Small intestine (tissue), 7 donors: ENCODE measurements at regions not wholly inside any gene's neighbourhood (a gene's known extent, or its start where the extent isn't known, plus 50 kb on each side); places are given as distances from the start of the nearest gene placed in this dataset.

ENCODE experiments used
- DNase-seq, 2 donors: peaks; one replicate each; pipeline versions ENCODE4 v3.0.0 to v3.0.0-alpha.2; 2013
- FAIRE-seq: peaks from 2 replicates; lab custom pipeline; 2012; peaks lifted over from hg19 to GRCh38; lab: Jason Lieb, UNC
- H3K27ac ChIP-seq, 3 donors: one replicate each; pipeline ENCODE4 v1.5.1; 2013; ENCODE audit warnings: low read length in 2 of 3, mild to moderate bottlenecking in 2 of 3, control low read depth in 1 of 3, inconsistent platforms in 1 of 3, low read depth in 1 of 3, moderate library complexity in 1 of 3
- H3K27me3 ChIP-seq, 3 donors: one replicate each; pipeline ENCODE4 v1.6.1; 2013; ENCODE audit warnings: low read length in 3 of 3, inconsistent platforms in 1 of 3; ENCODE audit not compliant: control insufficient read depth in 3 of 3, insufficient read depth in 3 of 3
- H3K36me3 ChIP-seq, 3 donors: one replicate each; pipeline ENCODE4 v1.6.1; 2013; ENCODE audit warnings: low read length in 3 of 3, inconsistent platforms in 1 of 3, low read depth in 1 of 3, mild to moderate bottlenecking in 1 of 3, moderate library complexity in 1 of 3; ENCODE audit not compliant: control insufficient read depth in 3 of 3, insufficient read depth in 2 of 3
- H3K4me1 ChIP-seq, 3 donors: one replicate each; pipeline ENCODE4 v1.6.1; 2013; ENCODE audit warnings: low read length in 2 of 3, inconsistent platforms in 1 of 3, low read depth in 1 of 3, mild to moderate bottlenecking in 1 of 3, moderate library complexity in 1 of 3; ENCODE audit not compliant: control insufficient read depth in 3 of 3, insufficient read depth in 2 of 3
- H3K4me3 ChIP-seq, 3 donors: one replicate each; pipeline ENCODE4 v1.5.1; 2013; ENCODE audit warnings: low read length in 3 of 3, control low read depth in 1 of 3, inconsistent platforms in 1 of 3, low read depth in 1 of 3, mild to moderate bottlenecking in 1 of 3, moderate library complexity in 1 of 3
- H3K9me3 ChIP-seq, 2 donors: one replicate each; pipeline ENCODE4 v1.6.1; 2013; ENCODE audit warnings: low read depth in 1 of 2, low read length in 1 of 2; ENCODE audit not compliant: control insufficient read depth in 2 of 2, insufficient read depth in 1 of 2
- WGBS, 3 donors: extraction: QIAGEN DNeasy Blood & Tissue Kit; methylation state at CpG; one replicate each; pipeline ENCODE4 v1.1.7; 2013; 5-methylcytosine and 5-hydroxymethylcytosine counted together
- donor health status: healthy with polysubstance abuse.
- donor health status: control.
- donor health status: control.
- donor health status: Bipolar disorder and iron deficiency.
- donor health status: healthy.

DNA sequence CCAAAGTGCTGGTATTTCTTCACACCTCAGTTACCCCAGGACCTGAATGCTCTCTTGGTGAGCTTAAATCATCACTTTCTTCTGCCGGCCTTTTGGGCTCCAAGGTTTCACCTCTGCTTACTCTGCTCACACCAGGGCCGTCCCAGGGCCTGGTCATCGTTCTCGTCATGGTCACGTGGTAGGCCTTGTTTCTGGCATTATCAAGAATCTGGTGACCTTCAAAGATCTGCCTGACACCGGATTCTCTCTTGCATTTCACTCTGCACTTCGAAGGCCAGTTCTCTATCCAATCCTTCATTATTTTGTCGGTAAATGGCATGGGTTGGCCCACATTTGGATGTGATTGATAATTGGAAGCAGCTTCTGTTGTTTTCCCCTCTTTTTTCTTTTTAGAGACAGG lies 80.5 kb downstream of the HRH4 start:
- no peak for FAIRE-seq
- H3K4me3 ChIP-seq: no peak overlapping the region
- DNase-seq: no peak
- H3K27me3 ChIP-seq: peaks cover 0 to 3% (median 0%) of the 10 kb centered on the region in 3 donors
- H3K36me3 ChIP-seq: no peaks in the 10 kb centered on the region
- 79 to 83% (median 80%) methylated on average over 8 of the region's 8 CpGs for WGBS, 3 donors
- peaks cover 0 to 14% (median 4%) of the 10 kb centered on the region in 3 donors for H3K4me1 ChIP-seq
- H3K27ac ChIP-seq: no peak overlapping the region
- H3K9me3 ChIP-seq: no peaks in the 10 kb centered on the region

DNA sequence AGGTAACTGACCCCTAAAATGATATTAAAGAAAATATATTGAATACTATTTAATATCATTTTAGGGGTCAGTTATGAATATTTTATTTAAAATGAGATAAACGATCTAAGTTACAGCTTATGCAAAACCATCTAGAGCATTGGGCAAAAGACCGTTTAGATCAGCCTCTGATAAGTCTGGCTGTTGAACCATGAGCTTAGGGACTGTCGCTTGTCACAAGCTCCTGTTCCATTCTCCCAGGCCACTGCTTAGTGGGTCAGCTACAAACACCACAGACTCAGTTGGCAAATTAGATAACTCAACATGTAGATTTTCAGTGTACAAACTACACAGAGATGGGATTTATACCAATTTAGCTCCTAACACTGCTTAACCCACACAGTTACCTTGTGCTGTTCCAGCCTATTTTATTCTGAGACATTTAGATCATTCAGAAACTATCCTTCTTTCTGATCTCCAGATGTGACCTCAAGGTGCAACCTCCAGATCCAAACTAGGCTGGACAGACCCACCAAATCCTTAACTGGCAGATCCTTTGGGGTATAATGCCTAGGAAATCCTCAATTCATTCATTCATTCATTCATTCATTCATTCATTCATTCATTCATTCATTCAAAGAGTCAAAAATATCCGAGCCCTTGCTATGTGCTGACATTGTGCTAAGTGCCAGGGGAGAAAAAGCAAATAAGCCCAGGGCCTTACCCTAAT lies 82.8 kb downstream of the HRH4 start:
- Histone ChIP-seq H3K27ac (no peak overlapping the region), H3K4me3 (no peak overlapping the region), H3K4me1 (peaks cover 0 to 9% (median 0%) of the 10 kb centered on the region in 3 donors), H3K9me3 (no peaks in the 10 kb centered on the region), H3K36me3 (no peaks in the 10 kb centered on the region), H3K27me3 (no peaks in the 10 kb centered on the region)
- WGBS, 3 donors: 66 to 72% (median 70%) methylated on average over 4 of the region's 4 CpGs
- FAIRE-seq: no peak
- no peak for DNase-seq

DNA sequence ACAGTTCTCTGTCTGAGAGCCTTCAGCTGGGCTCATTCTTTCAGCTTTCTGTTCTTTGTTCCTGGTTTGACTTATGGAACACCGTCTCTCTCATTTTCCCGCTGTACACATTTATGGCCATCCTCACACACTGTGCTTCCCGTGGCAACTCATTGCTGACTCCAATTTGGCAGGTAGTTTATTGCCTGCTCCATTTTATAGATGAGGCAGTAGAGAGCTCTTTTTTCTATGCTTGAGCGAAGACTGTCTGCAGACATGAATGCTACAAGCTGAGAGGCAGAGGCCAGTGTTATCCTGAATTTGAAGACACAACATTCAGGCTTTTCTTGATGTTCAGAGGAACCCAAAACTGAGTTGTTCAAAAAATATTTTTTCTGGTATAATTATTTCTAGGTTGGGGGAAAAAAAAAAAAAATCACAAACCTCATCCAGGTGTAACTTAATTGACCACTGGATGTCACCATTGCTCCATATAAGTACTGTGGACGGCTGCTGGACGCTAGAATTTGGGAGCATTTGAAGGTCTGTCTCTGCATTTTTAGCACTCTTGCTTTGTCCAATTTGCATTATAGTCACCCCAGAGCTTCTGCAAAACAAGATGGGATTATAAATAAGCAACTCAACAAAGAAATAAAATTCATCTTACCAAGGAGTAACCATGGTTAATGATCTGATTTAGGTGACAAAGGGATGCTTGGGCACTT lies 83.5 kb downstream of the HRH4 start:
- no peak overlapping the region for H3K4me3 ChIP-seq
- no peak overlapping the region for H3K27ac ChIP-seq
- no peak for FAIRE-seq
- H3K4me1 ChIP-seq: peaks cover 0 to 2% (median 0%) of the 10 kb centered on the region in 3 donors
- H3K9me3 ChIP-seq: no peaks in the 10 kb centered on the region
- no peaks in the 10 kb centered on the region for H3K27me3 ChIP-seq
- H3K36me3 ChIP-seq: no peaks in the 10 kb centered on the region
- 20 to 51% (median 27%) methylated on average over 6 of the region's 6 CpGs for WGBS, 3 donors
- peak; percentile 43 to 44 for DNase-seq

DNA sequence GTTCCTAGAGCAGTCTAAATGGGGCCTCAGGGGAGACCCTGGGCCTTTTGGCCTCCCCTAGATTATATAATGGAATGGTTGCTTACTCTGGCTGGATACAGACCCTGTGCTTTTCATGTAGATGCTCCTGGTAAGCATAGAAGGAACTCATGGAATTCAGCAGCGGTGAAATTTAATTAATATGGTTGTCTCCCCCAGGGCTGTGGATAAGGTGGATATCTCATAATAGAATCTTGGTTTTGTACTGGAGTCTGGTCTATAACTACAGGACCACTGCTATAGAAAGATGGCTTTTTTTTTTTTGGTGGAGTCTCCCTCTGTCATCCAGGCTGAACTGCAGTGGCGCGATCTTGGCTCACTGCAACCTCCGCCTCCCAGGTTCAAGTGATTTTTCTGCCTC lies 84.5 kb downstream of the HRH4 start:
- FAIRE-seq (no peak), DNase-seq (no peak)
- no peak overlapping the region for H3K27ac ChIP-seq
- no peaks in the 10 kb centered on the region for H3K9me3 ChIP-seq
- H3K4me1 ChIP-seq: no peaks in the 10 kb centered on the region
- no peak overlapping the region for H3K4me3 ChIP-seq
- 83 to 86% (median 84%) methylated on average over 4 of the region's 4 CpGs for WGBS, 3 donors
- H3K36me3 ChIP-seq: no peaks in the 10 kb centered on the region
- no peaks in the 10 kb centered on the region for H3K27me3 ChIP-seq

DNA sequence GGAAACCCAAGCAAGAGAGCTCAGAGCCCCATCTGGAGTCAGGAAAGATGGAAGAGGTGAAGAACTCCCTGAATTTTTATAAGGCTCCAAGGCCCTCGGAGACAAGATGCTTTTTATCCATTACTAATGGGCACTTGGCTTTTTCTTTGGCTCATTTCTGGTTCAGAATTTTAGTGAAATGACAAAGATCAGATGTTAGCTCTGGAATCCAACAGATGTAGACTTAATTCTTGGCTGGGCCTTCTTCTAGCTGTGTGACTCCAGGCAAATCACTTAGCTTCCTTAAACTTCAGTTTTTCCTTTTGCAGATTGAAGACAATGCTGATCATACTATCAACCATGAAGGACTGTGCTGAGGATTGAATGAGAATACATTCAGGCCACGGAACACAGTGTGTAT lies 85.2 kb downstream of the HRH4 start:
- H3K27ac ChIP-seq: no peak overlapping the region
- WGBS, 3 donors: 73 to 83% (median 73%) methylated on average over 2 of the region's 2 CpGs
- no peak for FAIRE-seq
- H3K4me3 ChIP-seq: no peak overlapping the region
- H3K27me3 ChIP-seq: no peaks in the 10 kb centered on the region
- H3K4me1 ChIP-seq: no peaks in the 10 kb centered on the region
- no peak for DNase-seq
- H3K36me3 ChIP-seq: no peaks in the 10 kb centered on the region
- H3K9me3 ChIP-seq: no peaks in the 10 kb centered on the region

DNA sequence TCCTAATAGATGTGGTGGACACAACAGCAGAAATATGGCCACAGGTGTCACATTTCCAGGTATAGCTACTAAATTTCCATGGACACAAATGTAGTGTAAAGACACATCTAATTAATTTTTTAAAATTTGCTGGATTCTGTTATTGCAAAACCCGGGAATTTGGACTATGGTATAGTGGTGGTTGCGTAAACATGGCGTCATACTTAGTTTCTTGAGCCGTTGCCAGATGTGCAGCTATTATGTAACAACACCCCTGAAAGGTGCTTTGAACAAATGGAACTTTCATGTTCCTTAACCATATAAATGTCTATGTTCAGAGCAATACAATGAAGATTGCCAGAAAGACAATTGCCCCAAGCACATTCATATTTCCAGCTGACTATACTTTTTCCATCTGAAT lies 85.9 kb downstream of the HRH4 start:
- FAIRE-seq: no peak
- no peaks in the 10 kb centered on the region for H3K27me3 ChIP-seq
- H3K36me3 ChIP-seq: no peaks in the 10 kb centered on the region
- WGBS, 3 donors: 22 to 58% (median 39%) methylated on average over 4 of the region's 4 CpGs
- H3K9me3 ChIP-seq: no peaks in the 10 kb centered on the region
- H3K4me1 ChIP-seq: no peaks in the 10 kb centered on the region
- peak; percentile 23 to 32 for DNase-seq
- H3K4me3 ChIP-seq: no peak overlapping the region
- no peak overlapping the region for H3K27ac ChIP-seq

DNA sequence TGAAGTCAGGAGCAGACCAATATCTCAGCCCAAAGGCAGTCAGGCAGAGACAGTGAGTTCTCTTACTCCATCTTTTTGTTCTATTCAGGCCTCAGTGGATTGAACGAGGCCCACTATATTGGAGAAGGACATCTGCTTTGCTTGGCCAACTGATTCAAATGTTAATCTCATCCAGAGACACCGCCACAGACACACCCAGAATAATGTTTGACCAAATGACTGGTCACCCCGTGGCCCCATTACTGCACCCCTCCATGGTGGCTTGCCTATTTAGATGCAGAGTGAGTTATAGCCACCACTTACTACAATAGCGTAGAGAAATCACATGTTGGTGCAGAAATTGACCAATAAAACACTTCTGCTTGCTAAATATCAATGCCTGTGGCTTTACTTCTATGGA lies 88.1 kb downstream of the HRH4 start:
- DNase-seq (no peak), FAIRE-seq (no peak)
- no peak overlapping the region for H3K4me3 ChIP-seq
- H3K4me1 ChIP-seq: no peaks in the 10 kb centered on the region
- H3K27ac ChIP-seq: no peak overlapping the region
- H3K9me3 ChIP-seq: no peaks in the 10 kb centered on the region
- no peaks in the 10 kb centered on the region for H3K27me3 ChIP-seq
- WGBS, 3 donors: 83 to 91% (median 90%) methylated on average over 4 of the region's 4 CpGs
- no peaks in the 10 kb centered on the region for H3K36me3 ChIP-seq

DNA sequence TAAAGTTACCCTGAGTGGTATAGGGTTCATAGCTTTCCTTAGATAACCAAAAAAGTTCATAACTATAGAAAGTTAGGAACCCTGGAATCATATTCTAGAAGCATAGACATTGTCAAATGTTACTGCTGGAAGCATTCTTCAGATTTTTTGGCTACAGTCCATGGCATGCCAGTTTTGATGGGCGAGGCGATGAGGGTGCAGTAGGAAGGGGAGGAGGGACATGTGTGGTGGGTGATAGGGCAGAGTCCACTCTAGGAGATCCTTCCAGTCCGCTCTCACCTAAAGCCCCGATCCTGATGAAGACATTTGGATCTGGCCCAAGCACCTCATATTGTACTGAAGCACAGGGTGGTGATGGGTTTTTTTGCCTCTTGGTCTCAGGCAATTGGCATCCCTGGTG lies 91.8 kb downstream of the HRH4 start:
- Histone ChIP-seq H3K4me1 (no peaks in the 10 kb centered on the region), H3K4me3 (no peak overlapping the region), H3K27me3 (no peaks in the 10 kb centered on the region), H3K36me3 (no peaks in the 10 kb centered on the region), H3K9me3 (no peaks in the 10 kb centered on the region), H3K27ac (no peak overlapping the region)
- DNase-seq (no peak), FAIRE-seq (no peak)
- 19 to 73% (median 33%) methylated on average over 4 of the region's 4 CpGs for WGBS, 3 donors
